Panc1 (cell line): ENCODE measurements at regions not wholly inside any gene's neighbourhood (a gene's known extent, or its start where the extent isn't known, plus 50 kb on each side); places are given as distances from the start of the nearest gene placed in this dataset.

Experiments used
- ATAC-seq: fragments of 200-7000 bp; cut with Tn5 transposase; 2 replicates; pipeline ENCODE4 v1.9.1; 2020; ENCODE audit warnings: mild to moderate bottlenecking, moderate library complexity
- BruUV-seq: library from RNA; stranded (reverse); fragments of 400-500 nt; replicated peaks from 2 replicates; lab custom pipeline; 2021; lab: Mats Ljungman, UMichigan
- CTCF ChIA-PET: fragments of 300-600 bp; sonication (Branson Sonifier 250); formaldehyde crosslinking; loops from one replicate; lab custom pipeline; 2022; ENCODE audit warnings: antibody characterized with exemption; lab: Charles Lee
- POLR2A ChIA-PET: fragments of 300-600 bp; sonication (Branson Sonifier 250); formaldehyde crosslinking; loops from one replicate; lab custom pipeline; 2022; ENCODE audit warnings: antibody characterized with exemption; lab: Charles Lee
- DNase-seq: peaks from one replicate; pipeline ENCODE4 v3.0.0-alpha.2; 2010; ENCODE audit warnings: low read depth, low spot score
- H3K27ac ChIP-seq: 2 replicates; pipeline ENCODE4 v1.5.1; 2011; ENCODE audit warnings: mild to moderate bottlenecking, low read length, inconsistent platforms
- H3K27me3 ChIP-seq: fragments of 200-500 bp; sonication (Bioruptor generic); 2 replicates; pipeline ENCODE4 v1.6.0; 2014; ENCODE audit warnings: low read length, inconsistent platforms; ENCODE audit not compliant: control insufficient read depth, insufficient read depth
- H3K36me3 ChIP-seq: fragments of 200-500 bp; sonication (Bioruptor generic); 2 replicates; pipeline ENCODE4 v1.5.1; 2014; ENCODE audit warnings: inconsistent platforms, mild to moderate bottlenecking, low read length, moderate library complexity; ENCODE audit not compliant: control insufficient read depth, insufficient read depth
- H3K4me1 ChIP-seq: 2 replicates; pipeline ENCODE4 v1.5.1; 2011; ENCODE audit warnings: inconsistent platforms, mild to moderate bottlenecking, low read length, moderate library complexity; ENCODE audit not compliant: control insufficient read depth, insufficient read depth
- H3K4me3 ChIP-seq, 2 experiments: 2 replicates each; pipeline ENCODE4 v1.5.1; 2011 to 2012; ENCODE audit warnings: low read depth in 2 of 2, low read length in 2 of 2, mild to moderate bottlenecking in 2 of 2, inconsistent platforms in 1 of 2, moderate library complexity in 1 of 2
- H3K9me3 ChIP-seq: fragments of 200-500 bp; sonication (Bioruptor generic); 2 replicates; pipeline ENCODE4 v1.5.1; 2014; ENCODE audit warnings: low read depth, mild to moderate bottlenecking, inconsistent platforms, low read length, moderate library complexity; ENCODE audit not compliant: control insufficient read depth, insufficient read depth
- POLR2AphosphoS5 ChIP-seq: IDR thresholded peaks from 2 replicates; pipeline ENCODE4 v1.6.1; 2012; ENCODE audit warnings: mild to moderate bottlenecking, low read depth, low read length, moderate library complexity
- SIN3A ChIP-seq: IDR thresholded peaks from 2 replicates; pipeline ENCODE4 v1.6.1; 2012; ENCODE audit warnings: low read depth, mild to moderate bottlenecking, low read length, moderate library complexity, borderline replicate concordance; ENCODE audit not compliant: insufficient read depth
- TCF7L2 ChIP-seq: IDR thresholded peaks from 2 replicates; pipeline ENCODE4 v1.6.1; 2011; ENCODE audit warnings: mild to moderate bottlenecking, low read depth, low read length, inconsistent platforms
- in situ Hi-C: cut with HindIII; loops from 2 replicates; pipeline ENCODE4 v1.10.0; 2016; ENCODE audit warnings: low sequenced_read_pairs, low pct_unique_long_range_greater_than_20kb
- intact Hi-C: fragments of 100-400 bp; cut with micrococcal nuclease; formaldehyde crosslinking; loops from one replicate; pipeline ENCODE4 v1.10.0; 2022; ENCODE audit not compliant: unreplicated experiment
- TF ChIP-seq, protein P1 (sequence below): fragments of 450-650 bp; IDR thresholded peaks from 2 replicates; pipeline ENCODE4 v1.5.1; 2017; ENCODE audit warnings: mild to moderate bottlenecking
- TF ChIP-seq, protein P2 (sequence below), 2 experiments: IDR thresholded peaks; 2 replicates each; pipeline ENCODE4 v1.6.1; 2011 to 2012; ENCODE audit warnings: low read depth in 2 of 2, control low read depth in 1 of 2, low read length in 1 of 2, mild to moderate bottlenecking in 1 of 2, moderate library complexity in 1 of 2; ENCODE audit not compliant: insufficient read depth in 1 of 2

DNA sequence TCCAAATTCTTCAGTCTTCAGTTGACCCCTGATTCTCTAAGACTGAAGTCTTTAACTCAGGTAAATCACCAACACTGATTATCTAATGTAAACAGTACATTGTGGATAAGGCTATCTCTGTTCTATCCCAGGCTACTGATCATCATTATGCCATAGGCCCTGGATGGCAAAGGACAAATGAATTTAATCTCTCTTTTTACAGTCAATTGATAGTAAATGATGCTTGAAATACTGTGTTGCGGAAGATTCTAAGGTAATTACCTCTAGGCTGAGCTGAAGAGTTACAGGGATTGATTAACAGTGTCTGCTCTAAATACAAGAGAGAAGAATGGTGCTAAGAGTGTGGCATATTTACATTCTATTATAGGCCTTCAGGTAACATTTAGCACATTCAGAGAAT lies 264.7 kb downstream of the ACTL7B start:
- ChIA-PET POLR2A (no interaction called here), CTCF (no interaction called here)
- Histone ChIP-seq H3K27ac (no peak overlapping the region), H3K4me1 (no peaks in the 10 kb centered on the region), H3K4me3 (no peak overlapping the region), H3K9me3 (no peaks in the 10 kb centered on the region), H3K36me3 (no peaks in the 10 kb centered on the region), H3K27me3 (no peaks in the 10 kb centered on the region)
- TF ChIP-seq TCF7L2 (no peak), POLR2AphosphoS5 (no peak)
- TF ChIP-seq, protein P1, sequence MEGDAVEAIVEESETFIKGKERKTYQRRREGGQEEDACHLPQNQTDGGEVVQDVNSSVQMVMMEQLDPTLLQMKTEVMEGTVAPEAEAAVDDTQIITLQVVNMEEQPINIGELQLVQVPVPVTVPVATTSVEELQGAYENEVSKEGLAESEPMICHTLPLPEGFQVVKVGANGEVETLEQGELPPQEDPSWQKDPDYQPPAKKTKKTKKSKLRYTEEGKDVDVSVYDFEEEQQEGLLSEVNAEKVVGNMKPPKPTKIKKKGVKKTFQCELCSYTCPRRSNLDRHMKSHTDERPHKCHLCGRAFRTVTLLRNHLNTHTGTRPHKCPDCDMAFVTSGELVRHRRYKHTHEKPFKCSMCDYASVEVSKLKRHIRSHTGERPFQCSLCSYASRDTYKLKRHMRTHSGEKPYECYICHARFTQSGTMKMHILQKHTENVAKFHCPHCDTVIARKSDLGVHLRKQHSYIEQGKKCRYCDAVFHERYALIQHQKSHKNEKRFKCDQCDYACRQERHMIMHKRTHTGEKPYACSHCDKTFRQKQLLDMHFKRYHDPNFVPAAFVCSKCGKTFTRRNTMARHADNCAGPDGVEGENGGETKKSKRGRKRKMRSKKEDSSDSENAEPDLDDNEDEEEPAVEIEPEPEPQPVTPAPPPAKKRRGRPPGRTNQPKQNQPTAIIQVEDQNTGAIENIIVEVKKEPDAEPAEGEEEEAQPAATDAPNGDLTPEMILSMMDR, result no peak
- in situ Hi-C loops, result no loop called here
- intact Hi-C loops, result no loop called here
- DNase-seq, result no peak
- BruUV-seq, result no TSS peak
- no peak for ATAC-seq

DNA sequence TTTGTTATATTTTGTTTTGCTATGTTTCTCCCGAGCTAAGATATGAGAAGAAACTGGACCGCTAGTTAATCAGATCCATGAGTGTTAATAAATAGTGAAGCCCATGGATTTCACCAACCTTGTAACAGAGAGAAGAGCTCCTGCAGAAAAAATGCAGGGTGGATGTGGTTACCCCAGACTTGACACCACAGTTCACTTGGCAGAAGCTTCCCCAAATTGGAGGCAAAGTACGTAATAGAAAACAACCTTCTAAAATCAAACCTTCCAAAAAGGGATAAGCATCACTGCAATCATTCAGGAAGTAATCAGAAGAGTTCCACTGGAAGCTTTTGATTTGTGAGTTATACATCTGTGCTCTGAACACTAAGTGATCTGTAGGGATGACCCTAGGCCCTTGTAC lies 267.5 kb downstream of the ACTL7B start:
- intact Hi-C loops, result no loop called here
- in situ Hi-C loops, result no loop called here
- ATAC-seq (no peak), DNase-seq (no peak)
- no peaks in the 10 kb centered on the region for H3K36me3 ChIP-seq
- H3K27me3 ChIP-seq, result no peaks in the 10 kb centered on the region
- ChIA-PET POLR2A (no interaction called here), CTCF (no interaction called here)
- no TSS peak for BruUV-seq
- TF ChIP-seq SIN3A, result no peak
- TF ChIP-seq, protein P2, sequence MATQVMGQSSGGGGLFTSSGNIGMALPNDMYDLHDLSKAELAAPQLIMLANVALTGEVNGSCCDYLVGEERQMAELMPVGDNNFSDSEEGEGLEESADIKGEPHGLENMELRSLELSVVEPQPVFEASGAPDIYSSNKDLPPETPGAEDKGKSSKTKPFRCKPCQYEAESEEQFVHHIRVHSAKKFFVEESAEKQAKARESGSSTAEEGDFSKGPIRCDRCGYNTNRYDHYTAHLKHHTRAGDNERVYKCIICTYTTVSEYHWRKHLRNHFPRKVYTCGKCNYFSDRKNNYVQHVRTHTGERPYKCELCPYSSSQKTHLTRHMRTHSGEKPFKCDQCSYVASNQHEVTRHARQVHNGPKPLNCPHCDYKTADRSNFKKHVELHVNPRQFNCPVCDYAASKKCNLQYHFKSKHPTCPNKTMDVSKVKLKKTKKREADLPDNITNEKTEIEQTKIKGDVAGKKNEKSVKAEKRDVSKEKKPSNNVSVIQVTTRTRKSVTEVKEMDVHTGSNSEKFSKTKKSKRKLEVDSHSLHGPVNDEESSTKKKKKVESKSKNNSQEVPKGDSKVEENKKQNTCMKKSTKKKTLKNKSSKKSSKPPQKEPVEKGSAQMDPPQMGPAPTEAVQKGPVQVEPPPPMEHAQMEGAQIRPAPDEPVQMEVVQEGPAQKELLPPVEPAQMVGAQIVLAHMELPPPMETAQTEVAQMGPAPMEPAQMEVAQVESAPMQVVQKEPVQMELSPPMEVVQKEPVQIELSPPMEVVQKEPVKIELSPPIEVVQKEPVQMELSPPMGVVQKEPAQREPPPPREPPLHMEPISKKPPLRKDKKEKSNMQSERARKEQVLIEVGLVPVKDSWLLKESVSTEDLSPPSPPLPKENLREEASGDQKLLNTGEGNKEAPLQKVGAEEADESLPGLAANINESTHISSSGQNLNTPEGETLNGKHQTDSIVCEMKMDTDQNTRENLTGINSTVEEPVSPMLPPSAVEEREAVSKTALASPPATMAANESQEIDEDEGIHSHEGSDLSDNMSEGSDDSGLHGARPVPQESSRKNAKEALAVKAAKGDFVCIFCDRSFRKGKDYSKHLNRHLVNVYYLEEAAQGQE (IDR thresholded peaks at IDR 0.05; ENCODE audit: insufficient read depth in 1 of 2, low read depth in 2 of 2, low read length in 1 of 2), result no peak
- no peak for TF ChIP-seq TCF7L2
- TF ChIP-seq, protein P1, result no peak
- no peak for TF ChIP-seq POLR2AphosphoS5
- H3K9me3 ChIP-seq, result no peaks in the 10 kb centered on the region
- H3K4me3 ChIP-seq, result no peak overlapping the region
- H3K27ac ChIP-seq, result no peak overlapping the region
- no peaks in the 10 kb centered on the region for H3K4me1 ChIP-seq
